SIG-M5 treated with dmso at 0.1 percent for 504 hours (cell line): ENCODE measurements at regions not wholly inside any gene's neighbourhood (a gene's known extent, or its start where the extent isn't known, plus 50 kb on each side); places are given as distances from the start of the nearest gene placed in this dataset.
"Not testable (repeated sequence)": the region's sequence is repeated elsewhere in the genome, so short reads cannot be mapped to it uniquely, and the experiment has no call there.

ENCODE experiments used
- DNase-seq: peaks from one replicate; lab custom pipeline; 2025; ENCODE audit not compliant: unreplicated experiment; lab: John Stamatoyannopoulos, UW

GRCh38 chr3:27779176-27779575, 57.1 kb upstream of the EOMES start:
- no peak for DNase-seq

DNA sequence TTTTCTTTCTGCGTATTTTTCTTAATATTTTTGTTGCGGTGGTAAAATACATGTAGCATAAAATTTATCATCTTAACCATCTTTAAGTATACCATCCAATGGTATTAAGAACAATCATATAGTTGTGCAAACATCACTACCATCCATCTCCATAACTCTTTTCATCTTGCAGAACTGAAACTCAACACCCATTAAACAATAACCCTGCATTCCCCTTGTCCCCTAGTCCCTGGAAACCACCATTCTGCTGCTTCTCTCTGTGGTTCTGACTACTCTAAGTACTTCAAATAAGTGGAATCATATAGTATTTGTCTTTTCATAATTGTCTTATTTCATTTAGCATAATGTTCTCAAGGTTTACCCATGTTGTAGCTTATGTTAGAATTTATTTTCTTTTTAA, 67.3 kb upstream of the EOMES start:
- DNase-seq, result no peak

GRCh38 chr3:27791956-27792355, 69.8 kb upstream of the EOMES start:
- no peak for DNase-seq

DNA sequence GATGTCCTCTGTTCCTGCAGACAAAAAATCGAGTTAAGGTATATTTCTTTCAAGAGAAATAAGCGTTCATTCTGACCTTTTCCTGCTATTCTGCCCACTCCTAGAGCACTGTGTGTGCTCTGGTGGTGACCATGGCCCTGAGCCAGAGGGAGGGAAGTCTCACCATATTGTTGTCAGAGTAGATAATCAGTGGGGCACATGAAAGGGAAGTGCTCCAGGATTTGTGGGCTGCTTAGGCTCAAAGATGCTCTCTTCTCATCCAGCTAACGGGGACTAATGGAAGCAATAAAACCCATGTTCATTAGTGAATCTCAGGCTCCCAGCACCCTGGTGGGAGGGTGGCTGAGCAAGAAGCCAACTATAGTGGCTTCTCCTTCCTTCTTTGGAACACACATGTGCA, 70.7 kb upstream of the EOMES start:
- DNase-seq, result no peak

- no peak for DNase-seq
Measured at GRCh38 chr3:27794211-27794610, 72.1 kb upstream of the EOMES start.

DNA sequence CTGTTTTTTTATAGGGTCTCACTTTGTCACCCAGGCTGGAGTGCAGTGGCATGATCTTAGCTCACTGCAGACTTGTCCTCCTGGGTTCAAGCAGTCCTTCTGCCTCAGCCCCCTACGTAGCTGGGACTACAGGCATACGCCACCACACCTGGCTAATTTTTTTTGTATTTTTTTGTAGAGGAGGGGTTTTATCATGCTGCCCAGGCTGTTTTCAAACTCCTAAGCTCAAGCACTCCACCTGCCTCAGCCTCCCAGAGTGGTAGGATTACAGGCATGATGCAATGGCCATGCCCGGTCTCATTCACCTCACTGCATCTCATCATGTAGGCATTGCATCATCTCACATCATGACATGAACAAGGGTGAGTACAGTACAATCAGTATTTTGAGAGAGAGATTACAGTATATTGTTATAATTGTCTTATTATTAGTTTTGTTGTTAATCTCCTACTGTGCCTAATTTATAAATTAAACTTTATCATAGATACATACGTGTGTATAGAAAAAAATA, 74.3 kb upstream of the EOMES start:
- no peak for DNase-seq

- DNase-seq, result no peak
Measured at GRCh38 chr3:27797773-27798172, 75.7 kb upstream of the EOMES start.

DNA sequence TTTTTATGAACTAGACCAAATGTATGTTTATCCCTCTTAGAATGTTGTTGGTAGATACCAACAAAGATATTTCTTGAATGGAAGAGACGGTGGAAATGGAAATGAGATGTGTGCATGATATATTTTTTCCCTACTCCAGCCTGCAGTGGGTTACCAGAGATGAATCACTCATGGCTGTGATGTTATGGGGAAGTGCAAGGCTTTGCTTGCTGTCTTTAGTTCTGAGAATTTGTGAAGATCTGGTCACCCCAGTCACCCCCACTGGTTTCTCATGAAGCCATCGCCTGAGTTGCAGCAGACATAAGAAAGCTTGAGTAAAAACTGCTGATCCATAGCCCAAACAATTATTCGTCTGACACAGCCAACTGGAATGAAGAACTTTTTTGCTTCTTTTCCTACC, 78.1 kb upstream of the EOMES start:
- DNase-seq, result no peak

- no peak for DNase-seq
Measured at GRCh38 chr3:27802425-27802824, 80.3 kb upstream of the EOMES start.

DNA sequence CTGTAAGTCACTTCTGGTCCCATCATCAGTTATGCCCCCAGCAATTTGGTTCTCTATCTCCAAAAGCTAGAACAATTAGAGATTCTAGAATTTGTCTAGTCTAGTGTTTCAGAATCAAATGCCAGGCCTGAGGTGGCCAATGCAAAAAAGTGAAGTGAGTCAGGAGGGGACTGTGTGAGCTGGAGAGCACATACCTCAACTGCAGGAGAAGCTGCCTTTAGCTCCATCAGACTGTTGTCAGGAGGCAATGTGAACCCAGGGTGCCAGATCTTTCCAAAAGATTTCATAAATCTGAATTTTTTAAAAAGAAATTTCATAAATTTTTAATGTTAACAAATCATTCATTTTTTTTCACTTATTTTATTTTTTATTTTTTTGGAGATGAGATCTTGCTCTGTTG, 80.7 kb upstream of the EOMES start:
- no peak for DNase-seq

GRCh38 chr3:27805282-27805681, 83.2 kb upstream of the EOMES start:
- DNase-seq, result no peak

- DNase-seq, result no peak
Measured at GRCh38 chr3:27813255-27813654, 91.1 kb upstream of the EOMES start.

GRCh38 chr3:27821609-27822008, 99.5 kb upstream of the EOMES start:
- DNase-seq, result not testable (repeated sequence)

- DNase-seq, result no peak
Measured at GRCh38 chr3:27824312-27825200, 102.4 kb upstream of the EOMES start.

DNA sequence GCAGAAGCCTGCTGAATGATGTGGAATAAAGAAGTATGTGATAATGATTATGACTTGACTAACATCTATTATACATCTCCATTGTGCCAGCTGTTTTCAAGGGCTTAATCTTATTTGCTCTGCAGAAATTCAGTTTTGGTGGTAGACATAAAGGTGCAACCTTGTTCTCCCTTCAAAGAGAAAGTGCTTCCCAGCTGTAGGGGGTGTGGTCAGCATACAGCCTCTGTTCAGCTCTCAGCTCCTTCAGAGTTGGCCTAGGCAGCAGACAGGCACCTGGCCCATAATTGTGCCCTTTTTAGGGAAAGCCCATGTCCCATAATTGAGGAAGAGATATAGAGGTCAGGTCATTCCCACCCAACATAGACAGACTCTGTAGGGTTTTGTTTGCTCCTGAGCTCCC, 104.3 kb upstream of the EOMES start:
- no peak for DNase-seq

DNA sequence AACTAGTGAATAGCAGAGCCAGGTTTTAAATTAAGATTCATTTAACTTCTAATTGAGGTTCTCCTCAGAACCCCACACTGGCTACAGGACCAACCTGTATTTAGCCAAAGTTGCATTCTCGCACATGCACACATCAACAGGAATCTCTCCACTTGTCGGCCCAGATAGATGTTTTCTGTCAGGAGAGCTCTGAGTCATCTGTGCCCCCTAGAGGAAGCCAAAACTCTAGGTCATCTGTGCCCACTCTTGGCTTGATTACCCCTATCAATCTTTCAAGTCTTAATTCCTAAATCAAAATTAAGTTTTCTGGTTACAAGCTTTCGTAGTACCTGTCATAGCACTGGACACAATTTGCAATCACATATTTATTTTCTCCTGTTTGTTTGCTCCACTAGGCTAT, 104.9 kb upstream of the EOMES start:
- DNase-seq, result no peak

DNA sequence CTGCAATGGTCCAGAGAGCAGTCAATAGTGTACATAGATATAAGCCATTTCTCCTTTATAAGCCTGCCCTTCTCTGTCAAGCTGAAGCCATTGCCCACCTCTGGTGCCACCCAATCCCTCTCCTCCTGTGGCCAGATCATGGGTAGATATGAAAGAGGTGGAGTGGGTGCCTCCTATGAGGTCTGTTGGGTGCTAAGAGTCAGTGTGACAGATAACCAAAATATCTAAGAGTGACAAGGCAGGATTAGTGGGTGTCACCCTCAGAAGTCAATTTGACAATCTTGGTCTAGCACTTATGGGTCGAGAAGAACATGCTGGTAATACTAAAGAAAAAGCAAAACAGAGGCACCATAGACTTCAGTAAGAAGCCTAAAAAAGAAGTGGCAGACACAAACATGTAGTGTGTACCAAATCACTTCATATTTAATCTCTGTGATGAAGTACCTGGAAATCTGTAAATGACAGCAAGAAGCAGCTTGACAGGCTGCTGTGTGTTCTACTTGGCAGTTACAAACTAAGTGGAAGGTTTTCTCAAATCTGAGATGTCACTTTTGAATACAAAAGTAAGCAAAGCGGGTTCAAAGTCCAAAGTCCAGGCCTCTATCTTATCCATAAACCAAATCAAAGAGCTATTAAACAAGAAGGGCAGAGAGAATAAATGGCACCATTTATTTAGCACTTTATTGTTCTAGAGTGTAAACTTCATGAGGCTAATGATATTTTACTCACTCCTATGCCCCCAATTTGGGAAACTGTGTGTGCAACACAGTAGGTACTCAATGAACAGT, 118.9 kb upstream of the EOMES start:
- DNase-seq, result no peak

- no peak for DNase-seq
Measured at GRCh38 chr3:27844052-27844675, 122.0 kb upstream of the EOMES start.

DNA sequence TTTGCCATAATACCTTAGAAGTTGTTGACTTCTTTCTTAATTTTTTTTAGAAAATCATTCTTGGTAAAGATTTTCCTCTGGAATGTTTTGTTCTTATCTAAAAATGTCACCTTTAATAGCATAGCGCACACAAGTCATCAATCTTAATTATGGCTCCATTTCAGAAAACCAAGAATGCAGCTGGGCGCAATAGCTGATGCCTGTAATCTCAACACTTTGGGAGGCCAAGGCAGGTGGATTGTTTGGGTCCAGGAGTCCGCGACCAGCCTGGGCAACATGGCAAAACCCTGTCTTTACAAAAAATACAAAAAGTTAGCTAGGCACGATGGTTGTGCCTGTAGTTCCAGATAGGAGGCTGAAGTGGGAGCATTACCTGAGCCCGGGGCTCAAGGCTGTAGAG, 125.6 kb upstream of the EOMES start:
- DNase-seq, result no peak

- no peak for DNase-seq
Measured at GRCh38 chr3:27848826-27849225, 126.7 kb upstream of the EOMES start.

DNA sequence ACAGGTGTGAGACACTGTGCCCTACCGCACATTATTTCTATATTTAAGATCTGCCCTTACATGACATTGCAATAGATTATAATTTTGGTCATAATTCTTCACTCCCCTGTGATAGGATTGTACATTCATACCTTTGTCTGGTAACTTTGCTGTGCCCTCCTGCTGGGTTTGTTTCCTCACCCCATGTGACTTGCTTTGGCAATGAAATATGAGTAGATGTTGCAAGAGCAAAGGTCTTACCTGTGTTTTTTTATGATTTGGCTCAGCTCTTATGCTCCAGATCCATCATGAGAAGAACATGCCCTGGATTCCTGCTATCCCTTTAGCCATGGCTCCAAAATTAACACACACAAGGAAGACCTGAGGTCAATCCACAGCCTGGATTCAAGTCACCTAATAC, 137.7 kb upstream of the EOMES start:
- DNase-seq, result no peak
